ENCODE measurements at regions not wholly inside any gene's neighbourhood (a gene's known extent, or its start where the extent isn't known, plus 50 kb on each side); places are given as distances from the start of the nearest gene placed in this dataset.

GRCh38 chr4:12573716-12574115 lies 910.4 kb downstream of the RAB28 start:
- TF ChIP-seq ATF3 (IDR thresholded peaks at IDR 0.05) (no peak), CTCF (IDR thresholded peaks at IDR 0.05 in 2 of 3, conservative IDR thresholded peaks at IDR 0.05 in 1 of 3; ENCODE audit: borderline replicate concordance in 1 of 3, insufficient read depth in 1 of 3, low read depth in 2 of 3, low read length in 2 of 3) (no peak), REST (IDR thresholded peaks at IDR 0.05; ENCODE audit: low read depth) (no peak), POLR2A (IDR thresholded peaks at IDR 0.05; ENCODE audit: borderline replicate concordance, extremely low read depth, insufficient read depth, insufficient read length) (no peak), RAD21 (IDR thresholded peaks at IDR 0.05; ENCODE audit: low read depth) (no peak), POLR2AphosphoS5 (IDR thresholded peaks at IDR 0.05; ENCODE audit: low read depth, low read length) (no peak), CBX3 (IDR thresholded peaks at IDR 0.05; ENCODE audit: low read depth) (no peak), EZH2 (IDR thresholded peaks at IDR 0.05) (no peak), YY1 (IDR thresholded peaks at IDR 0.05; ENCODE audit: extremely low read depth, insufficient replicate concordance, low read depth, low read length) (no peak), EGR1 (IDR thresholded peaks at IDR 0.05; ENCODE audit: low read depth) (no peak)
